Gastroesophageal sphincter (tissue), 4 donors: ENCODE measurements at regions not wholly inside any gene's neighbourhood (a gene's known extent, or its start where the extent isn't known, plus 50 kb on each side); places are given as distances from the start of the nearest gene placed in this dataset.

Experiments used
- ATAC-seq: fragments of 150-250 bp; one replicate; pipeline ENCODE4 v1.9.1; 2016; ENCODE audit warnings: mild to moderate bottlenecking, moderate library complexity
- H3K27ac ChIP-seq, 4 donors: fragments of 200-600 bp; sonication (generic) in 3 of 4; 1 replicate in 3 of 4; 2 replicates in 1 of 4; pipeline ENCODE4 v1.5.1; 2016 to 2019
- H3K27me3 ChIP-seq: fragments of 200-600 bp; sonication (generic); one replicate; pipeline ENCODE4 v1.5.1; 2019
- H3K36me3 ChIP-seq, 2 donors: fragments of 200-600 bp; sonication (generic); one replicate each; pipeline ENCODE4 v1.5.1; 2019; ENCODE audit warnings: control low read depth in 1 of 2
- H3K4me1 ChIP-seq, 3 donors: fragments of 200-600 bp; sonication (generic); 1 replicate in 2 of 3; 2 replicates in 1 of 3; pipeline ENCODE4 v1.5.1; 2016 to 2019; ENCODE audit warnings: control low read depth in 2 of 3
- H3K4me3 ChIP-seq, 2 donors: fragments of 200-600 bp; sonication (generic); one replicate each; pipeline ENCODE4 v1.5.1; 2019; ENCODE audit warnings: mild to moderate bottlenecking in 1 of 2, moderate library complexity in 1 of 2
- H3K9me3 ChIP-seq, 3 donors: fragments of 200-600 bp; sonication (generic); one replicate each; pipeline ENCODE4 v1.5.1; 2017 to 2019; ENCODE audit warnings: control low read depth in 2 of 3
- EP300 ChIP-seq: sonication (generic); formaldehyde crosslinking; IDR thresholded peaks from one replicate; pipeline ENCODE4 v1.6.1; 2017; ENCODE audit warnings: antibody characterized with exemption, mild to moderate bottlenecking
- POLR2A ChIP-seq, 2 donors: fragments of 450-650 bp; IDR thresholded peaks; one replicate each; pipeline ENCODE4 v1.6.1; 2017; ENCODE audit warnings: antibody characterized with exemption in 2 of 2, mild to moderate bottlenecking in 2 of 2, moderate library complexity in 1 of 2
- POLR2AphosphoS5 ChIP-seq: sonication (generic); formaldehyde crosslinking; IDR thresholded peaks from one replicate; pipeline ENCODE4 v1.6.1; 2017; ENCODE audit warnings: antibody characterized with exemption
- WGBS, 2 donors: methylation state at CpG; one replicate each; pipeline ENCODE4 v1.1.5; 2018; ENCODE audit warnings: low coverage in 1 of 2; 5-methylcytosine and 5-hydroxymethylcytosine counted together
- TF ChIP-seq, protein P1 (sequence below), 4 experiments: fragments of 200-600 bp in 2 of 4; fragments of 450-650 bp in 2 of 4; sonication (generic) in 1 of 4; IDR thresholded peaks; one replicate each; pipeline ENCODE4 v1.5.1; 2017 to 2019; ENCODE audit warnings: antibody characterized with exemption in 4 of 4, mild to moderate bottlenecking in 2 of 4, moderate library complexity in 2 of 4

DNA sequence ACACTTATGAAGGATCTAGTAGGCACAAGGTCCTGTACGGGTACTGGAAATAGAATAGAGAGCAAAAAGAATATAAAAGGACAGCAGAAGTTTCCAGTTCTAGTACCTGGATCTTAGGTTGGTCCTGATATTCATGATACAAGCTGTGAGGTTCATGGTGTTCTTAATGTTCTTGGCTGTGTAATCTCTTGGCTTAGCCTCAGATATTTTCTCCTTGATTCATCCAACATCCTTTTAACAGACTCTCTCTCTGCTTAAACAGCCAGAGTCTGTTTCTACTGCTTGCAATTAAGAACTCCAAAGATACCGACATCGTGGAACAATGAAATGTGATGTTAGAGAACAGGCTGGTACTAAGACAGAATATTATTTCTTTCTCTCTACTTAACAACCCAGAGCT lies 49.9 kb downstream of the CNTN3 start:
- WGBS, 2 donors, result 71 to 84% methylated on average over 3 of the region's 3 CpGs
- Histone ChIP-seq H3K4me3 (no peak overlapping the region), H3K27me3 (no peaks in the 10 kb centered on the region), H3K4me1 (no peaks in the 10 kb centered on the region), H3K27ac (no peak overlapping the region), H3K9me3 (peaks cover 0 to 8% (median 0%) of the 10 kb centered on the region in 3 donors), H3K36me3 (no peaks in the 10 kb centered on the region)
- ATAC-seq, result no peak
- TF ChIP-seq POLR2A (IDR thresholded peaks at IDR 0.05) (no peak), EP300 (no peak), POLR2AphosphoS5 (no peak)
- TF ChIP-seq, protein P1, sequence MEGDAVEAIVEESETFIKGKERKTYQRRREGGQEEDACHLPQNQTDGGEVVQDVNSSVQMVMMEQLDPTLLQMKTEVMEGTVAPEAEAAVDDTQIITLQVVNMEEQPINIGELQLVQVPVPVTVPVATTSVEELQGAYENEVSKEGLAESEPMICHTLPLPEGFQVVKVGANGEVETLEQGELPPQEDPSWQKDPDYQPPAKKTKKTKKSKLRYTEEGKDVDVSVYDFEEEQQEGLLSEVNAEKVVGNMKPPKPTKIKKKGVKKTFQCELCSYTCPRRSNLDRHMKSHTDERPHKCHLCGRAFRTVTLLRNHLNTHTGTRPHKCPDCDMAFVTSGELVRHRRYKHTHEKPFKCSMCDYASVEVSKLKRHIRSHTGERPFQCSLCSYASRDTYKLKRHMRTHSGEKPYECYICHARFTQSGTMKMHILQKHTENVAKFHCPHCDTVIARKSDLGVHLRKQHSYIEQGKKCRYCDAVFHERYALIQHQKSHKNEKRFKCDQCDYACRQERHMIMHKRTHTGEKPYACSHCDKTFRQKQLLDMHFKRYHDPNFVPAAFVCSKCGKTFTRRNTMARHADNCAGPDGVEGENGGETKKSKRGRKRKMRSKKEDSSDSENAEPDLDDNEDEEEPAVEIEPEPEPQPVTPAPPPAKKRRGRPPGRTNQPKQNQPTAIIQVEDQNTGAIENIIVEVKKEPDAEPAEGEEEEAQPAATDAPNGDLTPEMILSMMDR (IDR thresholded peaks at IDR 0.05), result no peak

- Histone ChIP-seq H3K4me3 (no peak overlapping the region), H3K27me3 (no peaks in the 10 kb centered on the region), H3K4me1 (no peaks in the 10 kb centered on the region), H3K9me3 (peaks cover 0 to 8% (median 0%) of the 10 kb centered on the region in 3 donors), H3K36me3 (no peaks in the 10 kb centered on the region), H3K27ac (no peak overlapping the region)
- WGBS, 2 donors, result 82 to 89% methylated on average over 8 of the region's 8 CpGs
- TF ChIP-seq EP300, result no peak
- TF ChIP-seq, protein P1 (IDR thresholded peaks at IDR 0.05), result no peak
- no peak for TF ChIP-seq POLR2AphosphoS5
- TF ChIP-seq POLR2A (IDR thresholded peaks at IDR 0.05), result no peak
- ATAC-seq, result no peak
Observed at GRCh38 chr3:74562558-74563269, 51.7 kb downstream of the CNTN3 start.

DNA sequence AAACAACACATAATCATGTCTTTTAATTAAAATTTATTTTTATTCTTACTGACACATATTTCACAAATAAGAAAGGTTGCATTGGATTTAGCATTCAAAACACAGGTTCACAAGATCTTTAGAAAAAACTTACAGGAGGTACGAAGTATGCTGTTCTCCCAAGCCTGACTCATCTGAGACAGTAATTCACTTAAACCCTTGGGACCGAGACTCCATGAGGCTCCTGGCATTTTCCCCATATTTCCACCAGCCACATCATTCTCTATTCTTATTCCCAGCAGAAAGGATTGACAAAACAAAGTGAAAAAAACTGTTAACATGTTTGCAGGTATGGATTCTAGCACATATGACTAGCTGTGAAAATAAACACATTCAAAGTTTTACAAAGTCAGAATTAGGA lies 52.6 kb downstream of the CNTN3 start:
- no peak overlapping the region for H3K27ac ChIP-seq
- H3K9me3 ChIP-seq, result peaks cover 0 to 8% (median 0%) of the 10 kb centered on the region in 3 donors
- TF ChIP-seq, protein P1 (IDR thresholded peaks at IDR 0.05), result no peak
- no peak for TF ChIP-seq EP300
- TF ChIP-seq POLR2A (IDR thresholded peaks at IDR 0.05), result no peak
- WGBS, 2 donors, result 73 to 90% methylated on average over 1 to 2 of the region's 2 CpGs
- H3K27me3 ChIP-seq, result no peaks in the 10 kb centered on the region
- H3K4me3 ChIP-seq, result no peak overlapping the region
- no peaks in the 10 kb centered on the region for H3K36me3 ChIP-seq
- no peak for ATAC-seq
- no peaks in the 10 kb centered on the region for H3K4me1 ChIP-seq

- H3K4me3 ChIP-seq, result no peak overlapping the region
- H3K36me3 ChIP-seq, result no peaks in the 10 kb centered on the region
- no peak for ATAC-seq
- no peak overlapping the region for H3K27ac ChIP-seq
- H3K4me1 ChIP-seq, result no peaks in the 10 kb centered on the region
- H3K9me3 ChIP-seq, result no peaks in the 10 kb centered on the region
- 80 to 93% methylated on average over 1 to 5 of the region's 5 CpGs for WGBS, 2 donors
- no peaks in the 10 kb centered on the region for H3K27me3 ChIP-seq
- TF ChIP-seq POLR2A (IDR thresholded peaks at IDR 0.05) (no peak), POLR2AphosphoS5 (no peak), EP300 (no peak)
- TF ChIP-seq, protein P1 (IDR thresholded peaks at IDR 0.05), result no peak
Observed at GRCh38 chr3:74559261-74559660, 55.2 kb downstream of the CNTN3 start.

GRCh38 chr3:74550686-74551085 lies 63.8 kb downstream of the CNTN3 start:
- H3K27ac ChIP-seq, result no peak overlapping the region
- WGBS, 2 donors, result 83 to 100% methylated on average over 1 to 2 of the region's 3 CpGs
- no peaks in the 10 kb centered on the region for H3K36me3 ChIP-seq
- H3K9me3 ChIP-seq, result no peaks in the 10 kb centered on the region
- TF ChIP-seq POLR2A (IDR thresholded peaks at IDR 0.05) (no peak), POLR2AphosphoS5 (no peak), EP300 (no peak)
- TF ChIP-seq, protein P1 (IDR thresholded peaks at IDR 0.05), result no peak
- no peaks in the 10 kb centered on the region for H3K4me1 ChIP-seq
- ATAC-seq, result no peak
- no peak overlapping the region for H3K4me3 ChIP-seq
- no peaks in the 10 kb centered on the region for H3K27me3 ChIP-seq
